HG03521 (cell line): ENCODE measurements at regions not wholly inside any gene's neighbourhood (a gene's known extent, or its start where the extent isn't known, plus 50 kb on each side); places are given as distances from the start of the nearest gene placed in this dataset.

Experiments
- ATAC-seq: cut with Tn5 transposase; IDR thresholded peaks from one replicate; pipeline ENCODE4 v1.9.1; 2021; ENCODE audit warnings: mild to moderate bottlenecking, moderate library complexity; ENCODE audit not compliant: unreplicated experiment

DNA sequence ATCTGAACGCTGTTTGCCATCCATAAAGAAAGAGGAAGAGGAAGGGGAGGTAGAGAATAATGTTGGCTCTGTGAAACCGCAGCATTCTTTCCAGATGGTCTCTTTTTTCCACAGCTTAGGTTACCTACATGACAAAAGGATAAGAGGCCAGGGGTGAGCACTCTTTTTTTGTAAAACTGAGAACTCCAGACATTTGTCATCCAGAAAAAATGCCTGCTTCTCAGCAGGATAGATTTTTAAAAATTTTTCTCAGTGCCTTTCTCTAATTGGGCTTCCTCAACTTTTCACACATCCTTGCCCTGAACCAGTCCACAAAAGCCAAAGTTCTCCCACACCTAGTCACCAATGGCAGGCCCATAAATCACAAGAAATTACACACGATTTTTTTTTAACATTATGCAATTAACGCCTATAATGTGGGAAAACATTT is 158.1 kb upstream of the TENM3 start:
- no peak for ATAC-seq

DNA sequence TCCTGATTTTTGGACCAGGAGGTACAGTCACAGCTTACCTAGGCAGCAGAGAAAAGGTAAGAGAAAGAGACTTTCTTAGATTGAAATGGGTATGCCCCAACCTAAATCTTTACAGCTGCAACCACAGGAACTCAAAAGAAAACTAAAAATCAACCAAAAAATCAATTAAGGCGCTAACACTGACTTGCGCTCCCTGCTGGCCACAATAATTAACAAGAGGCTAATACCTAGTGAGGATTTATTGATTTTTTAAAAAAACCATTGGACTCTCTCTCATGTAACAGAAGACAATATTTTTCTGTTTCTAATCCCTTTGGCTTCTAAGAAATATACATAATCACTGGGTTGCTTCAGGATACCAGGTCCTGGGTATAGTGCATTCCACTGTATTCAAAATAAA is 153.9 kb upstream of the TENM3 start:
- no peak for ATAC-seq

DNA sequence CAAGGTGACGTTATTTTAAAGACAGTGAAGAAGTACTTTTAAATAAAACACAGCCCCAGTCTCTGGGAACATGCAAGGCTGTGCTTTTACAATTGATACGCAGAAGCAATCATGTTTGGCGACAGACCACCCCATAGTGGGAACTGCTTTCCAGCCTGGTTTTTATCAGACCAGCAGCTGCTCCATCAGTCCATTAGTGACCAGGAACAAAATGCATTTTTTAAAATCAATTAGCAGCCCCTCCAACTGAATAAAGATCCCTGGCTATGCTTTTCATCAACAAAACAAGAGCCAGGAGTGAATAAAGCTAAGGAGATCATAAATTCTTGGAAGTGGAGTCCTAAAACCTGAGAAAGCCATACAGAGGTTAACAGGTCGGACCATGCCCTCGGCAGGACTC is 153.0 kb upstream of the TENM3 start:
- ATAC-seq: no peak

DNA sequence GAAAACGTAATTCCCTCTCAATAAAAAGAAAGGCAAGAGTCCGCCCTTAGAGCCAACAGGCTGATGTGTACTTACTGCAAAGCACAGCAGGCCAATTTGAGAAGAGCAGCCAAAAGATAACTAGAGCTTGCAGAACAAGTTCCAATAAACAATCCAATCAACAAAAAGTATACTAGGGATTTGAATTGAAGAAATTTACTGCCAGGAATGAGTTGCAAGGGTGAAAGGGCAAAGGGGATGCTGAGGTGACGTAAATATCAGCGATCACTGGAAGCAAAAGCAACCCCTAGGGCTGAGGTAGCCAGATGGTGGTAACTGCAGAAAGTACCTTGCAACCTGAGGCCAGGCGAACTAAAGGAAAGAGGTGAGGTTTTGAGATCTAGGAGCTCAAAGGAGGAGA is 152.1 kb upstream of the TENM3 start:
- no peak for ATAC-seq

DNA sequence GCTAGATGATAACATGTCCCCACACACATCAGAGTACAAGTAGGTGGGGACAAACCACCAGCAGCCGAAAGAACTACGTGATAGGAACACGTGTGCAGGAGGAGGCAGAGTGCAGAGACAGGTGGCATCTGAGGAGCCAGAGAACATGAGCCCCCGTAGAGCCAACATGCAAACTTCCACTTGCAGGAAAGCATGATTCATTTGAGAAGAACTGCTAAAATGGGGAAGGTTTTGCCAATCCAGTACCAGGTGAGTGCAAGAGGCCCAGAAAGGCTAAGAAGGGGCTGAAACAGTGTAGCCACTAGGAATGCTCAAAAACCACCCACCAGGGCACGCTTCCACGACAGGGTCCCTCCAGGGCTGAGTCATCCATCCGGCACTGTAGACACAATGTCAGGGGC is 149.8 kb upstream of the TENM3 start:
- ATAC-seq: no peak

DNA sequence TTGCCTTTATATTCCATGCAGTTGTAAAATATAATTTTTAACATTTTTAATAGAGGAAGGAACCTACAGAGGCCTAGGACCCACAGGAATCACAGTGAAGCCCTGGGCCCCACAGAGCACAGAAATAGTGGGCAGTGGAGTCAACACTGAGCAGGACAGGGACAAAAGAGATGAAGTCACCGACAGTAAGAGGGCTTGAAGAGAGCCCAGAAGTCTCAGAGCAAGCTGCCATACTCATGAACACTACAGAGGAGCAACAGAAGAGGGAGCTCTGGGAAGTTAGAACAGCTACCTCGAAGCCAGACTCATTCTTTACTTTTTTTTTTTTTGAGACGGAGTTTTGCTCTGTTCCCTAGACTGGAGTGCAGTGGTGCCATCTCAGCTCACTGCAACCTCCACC is 149.3 kb upstream of the TENM3 start:
- ATAC-seq: no peak

DNA sequence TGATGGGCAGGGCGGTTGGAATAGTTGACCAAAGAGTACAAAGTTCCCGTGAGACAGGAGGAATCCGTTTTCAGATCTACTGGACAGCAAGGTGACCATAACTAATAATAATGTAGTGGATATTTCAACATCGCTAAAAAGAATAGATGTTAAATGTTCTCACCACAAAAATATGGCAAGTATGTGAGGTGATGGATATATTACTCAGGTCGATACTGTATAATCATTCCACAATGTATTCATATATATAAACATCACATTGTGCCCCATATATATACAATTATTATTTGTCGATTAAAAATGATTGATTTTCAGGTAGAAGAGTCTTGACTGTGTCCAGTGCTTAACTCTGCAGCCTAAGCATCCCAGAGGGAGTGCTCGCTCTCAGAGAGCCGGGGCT is 141.6 kb upstream of the TENM3 start:
- ATAC-seq: no peak

DNA sequence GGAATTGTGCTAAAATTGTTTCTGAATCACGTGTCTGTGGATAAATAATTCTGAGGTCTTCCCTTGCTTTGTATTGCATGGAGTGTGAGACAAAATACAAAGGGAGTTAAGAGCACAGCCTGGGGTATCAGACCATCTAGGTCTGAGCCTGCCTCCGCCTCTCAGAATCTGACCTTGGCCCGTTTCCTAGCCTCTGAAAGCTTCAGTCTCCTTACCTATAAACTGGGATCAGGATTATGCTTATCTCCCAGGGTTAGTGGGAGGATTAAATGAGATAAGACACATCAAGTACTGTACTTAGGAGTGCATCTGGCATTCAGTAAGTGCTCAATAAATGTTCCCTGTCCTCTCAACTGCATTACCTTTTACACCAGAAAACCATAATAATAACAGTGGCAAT is 140.6 kb upstream of the TENM3 start:
- no peak for ATAC-seq

DNA sequence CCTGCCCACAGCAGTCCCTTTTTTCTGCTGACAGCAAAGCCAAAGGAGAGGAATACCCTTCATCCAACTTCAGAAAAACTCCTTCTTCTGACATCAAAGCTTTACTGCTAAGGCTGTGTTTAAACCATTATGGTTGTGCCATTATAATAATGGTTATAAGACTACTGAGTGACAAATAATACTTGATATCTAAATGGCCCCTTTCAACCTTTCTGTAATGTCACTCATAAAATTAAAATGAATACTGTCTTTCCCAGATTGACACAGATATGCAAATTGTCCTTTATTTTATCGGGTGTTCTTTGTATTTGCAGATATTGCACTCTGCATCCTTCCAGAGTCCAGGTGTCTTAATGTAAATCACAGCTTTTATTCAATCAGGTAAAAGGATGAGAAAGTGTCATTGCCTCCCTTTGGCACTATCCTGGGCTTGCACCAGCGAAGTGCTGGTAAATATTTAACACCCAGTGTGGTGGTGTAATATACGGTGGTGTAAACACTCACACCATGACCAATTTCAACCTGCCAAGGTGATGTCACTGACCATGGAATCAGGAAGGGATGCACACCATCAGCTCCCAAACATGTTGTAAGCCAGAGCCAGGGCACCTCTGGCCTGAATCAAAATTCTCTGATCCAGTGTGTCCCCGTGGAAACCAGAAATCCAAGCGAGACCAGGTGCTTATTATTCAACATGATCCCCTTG is 139.4 kb upstream of the TENM3 start:
- no peak for ATAC-seq

DNA sequence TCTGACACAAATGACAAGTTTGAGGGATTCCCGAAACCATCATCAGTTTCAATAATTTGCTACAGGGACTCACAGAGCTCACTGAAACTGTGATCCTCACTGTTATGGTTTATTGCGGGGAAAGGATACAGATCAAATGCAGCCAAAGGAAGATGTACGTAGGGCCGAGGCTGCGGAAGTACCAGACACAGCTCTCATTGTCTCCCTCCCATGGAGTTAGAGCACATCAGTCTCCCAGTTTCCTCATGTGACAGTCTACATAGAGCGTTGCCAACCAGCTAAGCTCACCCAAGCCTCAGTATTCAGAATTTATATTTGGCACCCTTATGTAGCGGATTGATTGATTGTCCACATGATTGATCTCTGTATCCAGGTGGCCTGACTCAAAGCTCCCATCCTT is 137.8 kb upstream of the TENM3 start:
- ATAC-seq: no peak

DNA sequence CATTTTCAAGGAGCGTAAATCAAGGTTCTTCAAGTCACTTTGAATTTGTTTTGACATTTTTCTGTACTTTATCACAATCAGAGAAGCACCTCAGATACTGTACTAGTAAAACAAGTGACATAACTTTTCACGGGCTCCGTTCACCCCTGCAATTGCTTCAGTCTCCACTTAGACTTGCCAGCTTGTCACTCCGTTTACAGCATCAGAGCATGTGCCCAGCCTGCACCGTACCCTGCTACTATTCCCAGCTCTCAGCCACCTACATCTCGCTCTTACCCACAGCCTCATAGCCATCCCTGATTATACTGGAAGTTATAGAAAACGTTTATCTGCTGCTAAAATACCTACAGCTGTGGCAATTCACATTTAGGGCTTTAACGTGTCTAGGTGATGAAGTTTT is 135.3 kb upstream of the TENM3 start:
- ATAC-seq: no peak

DNA sequence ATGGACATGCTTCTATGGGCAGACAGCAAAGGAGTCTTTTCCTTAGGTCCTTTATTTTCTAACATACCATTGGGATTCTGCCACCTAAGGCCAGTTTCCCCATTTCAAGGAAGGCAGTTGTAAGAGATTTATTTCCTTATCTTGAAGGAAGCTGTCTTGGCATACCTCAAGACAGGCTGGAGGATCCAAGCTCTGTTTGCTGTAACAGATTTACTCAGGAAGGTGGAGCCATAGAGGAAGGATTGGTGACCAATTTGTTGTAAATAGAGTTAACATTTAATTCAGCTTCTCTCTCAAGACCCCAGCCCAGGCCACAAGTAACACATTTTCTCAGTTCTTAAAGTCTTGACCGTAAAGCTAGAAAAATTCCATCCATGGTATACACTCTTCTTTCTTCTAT is 131.6 kb upstream of the TENM3 start:
- ATAC-seq: no peak

DNA sequence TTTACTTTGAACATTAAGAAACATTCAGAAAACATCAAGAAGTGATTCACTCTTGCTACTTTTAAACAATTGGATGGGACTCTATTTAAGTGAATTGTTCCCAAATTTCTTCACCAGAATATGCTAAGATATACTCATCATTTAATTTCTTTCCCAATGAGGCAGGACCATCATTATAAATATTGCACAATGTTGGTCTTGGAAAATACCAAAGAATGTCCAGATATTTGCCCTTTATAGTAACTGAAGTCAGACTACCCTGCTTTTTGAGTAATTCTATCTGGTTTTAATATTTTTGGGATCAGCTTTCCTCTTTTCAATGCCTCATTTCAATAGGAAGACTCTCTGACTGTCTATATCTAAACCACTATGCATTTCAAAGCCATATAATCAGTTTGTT is 129.4 kb upstream of the TENM3 start:
- ATAC-seq: no peak

DNA sequence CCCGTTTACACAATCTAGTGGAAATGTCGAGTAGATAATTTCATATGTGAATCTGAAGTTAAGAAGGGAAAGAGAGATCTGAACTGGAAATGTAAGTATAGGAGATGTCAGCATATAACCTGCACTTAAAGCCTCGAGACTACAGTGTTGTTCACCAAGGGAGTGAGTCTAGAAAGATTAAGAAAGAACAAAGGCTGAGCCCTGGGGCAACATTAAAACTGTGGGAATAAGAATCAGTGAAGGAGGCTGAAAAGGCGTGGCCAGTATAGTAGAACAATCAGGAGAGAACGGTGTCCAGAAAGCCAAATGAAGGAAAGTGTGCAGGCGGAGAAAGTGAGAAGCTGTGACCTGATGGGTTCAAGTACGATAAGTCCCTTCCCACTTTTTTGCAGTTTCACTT is 118.8 kb upstream of the TENM3 start:
- ATAC-seq: no peak

DNA sequence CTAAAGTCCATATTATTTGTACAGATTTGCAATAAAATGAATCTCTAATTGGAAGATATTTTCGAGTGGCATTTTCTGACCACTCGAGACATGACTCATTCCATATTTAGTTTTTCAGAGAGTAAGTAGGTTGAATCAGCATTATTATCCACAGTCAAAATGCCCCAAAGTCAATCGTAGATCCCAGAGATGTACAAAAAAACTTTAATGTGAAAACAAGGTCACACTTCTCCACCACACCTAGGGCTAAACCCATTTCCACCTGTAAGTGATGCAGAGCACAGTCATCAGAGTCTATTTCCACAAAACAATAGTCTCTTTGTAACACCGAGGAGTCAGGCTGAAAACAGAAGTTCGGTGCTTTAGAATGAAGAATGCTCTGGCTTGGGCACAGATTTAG is 117.1 kb upstream of the TENM3 start:
- ATAC-seq: no peak

DNA sequence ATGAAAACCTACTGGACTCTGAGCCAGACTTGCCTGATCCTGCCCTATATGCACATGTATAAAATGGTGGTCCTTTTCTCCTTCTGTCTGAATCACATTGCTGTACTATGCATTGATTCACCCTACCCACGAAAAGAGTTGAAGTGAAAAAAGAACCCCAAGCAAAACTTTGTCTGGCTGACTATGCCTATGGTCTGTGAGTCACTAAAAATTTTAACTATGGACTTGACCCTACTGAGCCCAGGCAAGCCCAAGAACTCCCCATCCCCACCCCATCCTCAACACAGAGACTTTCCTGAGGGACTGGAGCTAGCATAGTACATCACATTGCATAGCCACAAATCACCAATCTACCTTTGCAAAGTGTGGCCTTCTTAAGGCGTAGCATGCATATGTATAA is 116.6 kb upstream of the TENM3 start:
- no peak for ATAC-seq

DNA sequence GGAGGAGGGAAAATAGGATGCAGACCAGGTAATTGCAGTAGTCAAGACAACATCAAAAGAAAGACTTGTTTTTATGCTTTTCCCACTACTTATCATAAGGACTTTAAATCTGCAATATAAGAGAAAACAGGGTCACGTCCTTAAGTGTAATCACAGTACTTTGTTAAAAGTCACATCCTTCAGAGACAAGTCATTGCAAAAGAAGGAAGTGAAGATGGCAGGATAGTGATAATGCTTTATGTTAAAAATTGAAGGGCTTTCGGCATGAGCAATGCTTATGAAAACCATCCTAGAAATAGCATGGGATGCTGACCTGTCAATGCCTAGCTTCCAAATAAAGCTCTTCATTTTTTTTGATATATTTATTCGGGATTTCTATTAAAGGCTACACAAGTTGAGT is 110.2 kb upstream of the TENM3 start:
- ATAC-seq: no peak

DNA sequence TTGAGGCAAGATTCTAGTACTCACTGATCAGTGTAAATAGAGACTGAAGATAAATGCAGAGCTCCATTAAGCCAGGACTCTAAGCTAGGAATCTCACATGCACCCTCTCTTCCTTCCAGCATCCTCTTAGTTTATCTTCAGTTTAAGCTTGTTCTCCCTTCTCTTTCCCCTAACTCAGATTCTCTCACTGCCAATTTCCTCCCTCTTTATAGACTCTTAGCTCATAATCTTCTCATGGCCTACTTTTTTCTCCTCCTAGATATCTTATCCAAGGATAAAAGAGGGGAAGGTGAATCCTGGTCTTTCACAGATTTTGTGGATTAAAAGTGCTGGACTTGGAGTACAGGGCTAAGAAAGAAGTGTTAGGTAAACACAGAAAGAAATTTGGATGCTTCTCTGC is 108.9 kb upstream of the TENM3 start:
- no peak for ATAC-seq

DNA sequence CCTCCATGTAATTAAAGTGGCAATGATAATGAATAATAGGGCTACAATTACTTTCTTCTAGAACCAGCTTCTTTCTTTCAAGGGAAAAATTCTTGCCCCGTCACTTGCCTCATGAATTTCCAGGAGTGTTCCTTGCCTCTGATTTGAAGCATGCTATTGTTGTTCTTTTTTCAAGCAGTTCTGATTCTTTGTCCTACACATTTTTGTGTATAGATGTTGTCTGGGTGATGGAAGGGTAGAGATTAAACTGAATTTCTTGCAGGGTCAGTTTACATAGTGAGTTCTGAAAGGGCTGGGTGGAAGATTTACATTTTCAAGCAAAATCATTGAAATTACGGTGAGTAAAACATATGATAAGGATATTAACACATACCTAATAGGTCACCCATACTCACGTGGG is 107.0 kb upstream of the TENM3 start:
- no peak for ATAC-seq

DNA sequence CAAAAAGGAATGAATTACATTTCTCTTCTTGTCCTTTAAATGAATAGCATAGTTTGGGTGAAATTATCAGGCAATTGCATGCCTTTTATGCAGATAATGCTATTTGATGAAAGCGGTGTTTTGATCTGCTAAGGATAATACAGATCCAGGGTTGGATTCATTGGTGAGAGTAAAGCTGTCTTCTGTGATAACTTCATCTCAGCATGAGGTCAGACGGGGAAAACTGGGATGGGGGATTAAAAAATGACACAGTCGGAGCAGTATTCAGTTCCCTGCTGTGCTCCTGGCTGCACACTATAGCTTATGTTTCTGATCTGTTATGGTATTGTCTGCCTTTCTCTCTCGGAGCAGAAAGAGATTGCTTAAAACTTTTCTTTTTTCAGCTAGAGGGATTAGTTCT is 105.9 kb upstream of the TENM3 start:
- ATAC-seq: no peak

DNA sequence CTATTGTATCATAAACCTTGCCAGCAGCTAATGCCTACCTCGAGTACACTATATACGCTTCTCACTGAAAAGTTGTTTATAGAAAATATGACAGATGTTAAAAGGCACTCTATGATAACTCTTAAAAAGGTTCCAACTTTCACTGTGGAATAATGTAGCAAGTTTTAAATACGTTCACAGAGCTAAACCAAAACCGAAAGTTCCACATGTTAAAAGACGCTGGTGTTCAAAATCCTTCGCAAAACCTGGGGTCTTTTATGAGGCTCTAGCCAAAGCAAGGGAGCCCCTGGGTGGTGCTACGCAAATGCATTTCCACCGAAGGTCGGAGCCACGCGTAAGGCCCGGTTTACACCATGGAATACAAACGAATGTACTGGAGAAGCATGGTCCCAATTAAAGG is 103.7 kb upstream of the TENM3 start:
- ATAC-seq: no peak

DNA sequence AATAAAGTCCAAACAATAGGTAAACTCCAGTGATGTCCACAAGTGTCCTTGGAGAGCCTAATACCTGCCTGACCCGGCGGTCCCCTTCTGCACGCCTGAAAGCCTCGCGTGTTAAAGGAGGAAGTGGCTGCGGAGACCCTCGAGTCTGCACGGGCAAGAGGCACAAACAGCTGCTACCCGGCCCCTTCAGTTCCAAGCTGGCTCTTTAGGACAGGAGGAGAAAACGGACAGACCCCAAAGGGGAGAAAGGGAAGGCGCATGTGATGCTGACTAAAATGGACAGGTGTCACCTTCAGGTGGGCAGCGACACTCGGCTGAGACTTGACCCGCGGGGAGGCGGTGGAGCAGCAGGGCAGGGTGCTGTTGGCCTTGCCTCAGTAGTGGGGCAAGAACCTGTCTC is 102.7 kb upstream of the TENM3 start:
- no peak for ATAC-seq

DNA sequence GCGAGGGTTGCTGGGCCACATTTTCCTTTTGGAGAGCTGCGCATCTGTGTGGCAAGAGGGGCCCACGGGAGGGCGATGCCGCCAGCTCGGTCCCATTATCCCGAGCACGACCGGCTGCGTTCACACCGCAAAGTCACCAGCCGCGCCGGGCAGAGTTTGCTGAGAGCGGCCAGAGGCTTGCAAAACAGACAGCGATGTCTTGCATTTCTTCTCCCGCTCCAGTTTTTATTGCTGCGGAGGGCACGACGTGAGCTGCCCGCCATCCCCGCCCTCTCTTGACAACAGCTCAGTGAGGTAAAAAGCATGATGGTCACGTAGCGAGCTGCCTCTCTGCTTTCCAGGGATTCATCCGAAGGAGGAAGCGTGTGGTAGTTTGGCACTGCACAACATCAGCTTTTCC is 102.1 kb upstream of the TENM3 start:
- no peak for ATAC-seq
